RPMI7951 (cell line): ENCODE measurements at regions not wholly inside any gene's neighbourhood (a gene's known extent, or its start where the extent isn't known, plus 50 kb on each side); places are given as distances from the start of the nearest gene placed in this dataset.
A peak's percentile ranks its signal among the peaks of the same experiment; 100 is the strongest.

ENCODE experiments used
- DNase-seq: peaks from one replicate; pipeline ENCODE4 v3.0.0-alpha.2; 2012; ENCODE audit warnings: low read depth

DNA sequence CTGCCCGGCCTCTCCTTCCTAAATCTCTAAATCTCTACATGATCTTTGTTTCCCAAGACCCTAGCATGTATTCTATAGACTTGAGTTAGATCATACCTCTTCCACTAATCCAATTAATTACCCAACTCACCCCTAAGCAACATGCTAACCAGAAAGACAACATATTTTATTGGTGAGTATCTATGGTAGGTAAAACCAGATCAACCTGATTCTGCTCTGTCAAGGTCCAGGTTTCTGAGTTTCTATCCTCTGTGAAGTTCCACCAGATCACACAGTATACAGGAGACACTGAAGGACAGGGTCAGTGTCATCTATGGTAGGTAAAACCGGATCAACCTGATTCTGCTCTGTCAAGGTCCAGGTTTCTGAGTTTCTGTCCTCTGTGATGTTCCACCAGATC lies 363.2 kb upstream of the MARCKS start:
- no peak for DNase-seq

DNA sequence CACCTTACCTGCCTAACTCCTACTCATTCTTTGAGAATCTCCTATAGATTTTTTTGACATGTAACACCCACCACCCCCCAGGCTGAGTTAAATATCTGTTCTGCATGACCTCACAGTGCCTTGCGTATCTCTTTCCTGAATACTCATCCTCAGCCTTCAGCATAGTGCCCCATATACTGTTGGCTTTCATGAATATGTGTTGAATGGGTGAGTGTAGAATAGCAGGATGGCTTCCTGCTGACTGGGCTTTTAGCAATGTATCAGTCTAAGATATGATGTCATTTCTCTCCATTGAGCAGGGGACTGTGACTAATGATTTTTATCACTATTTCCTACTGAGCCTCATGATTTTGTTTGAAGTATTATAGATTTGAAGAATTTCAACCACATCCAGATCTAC lies 361.6 kb upstream of the MARCKS start:
- peak; percentile 42 for DNase-seq

DNA sequence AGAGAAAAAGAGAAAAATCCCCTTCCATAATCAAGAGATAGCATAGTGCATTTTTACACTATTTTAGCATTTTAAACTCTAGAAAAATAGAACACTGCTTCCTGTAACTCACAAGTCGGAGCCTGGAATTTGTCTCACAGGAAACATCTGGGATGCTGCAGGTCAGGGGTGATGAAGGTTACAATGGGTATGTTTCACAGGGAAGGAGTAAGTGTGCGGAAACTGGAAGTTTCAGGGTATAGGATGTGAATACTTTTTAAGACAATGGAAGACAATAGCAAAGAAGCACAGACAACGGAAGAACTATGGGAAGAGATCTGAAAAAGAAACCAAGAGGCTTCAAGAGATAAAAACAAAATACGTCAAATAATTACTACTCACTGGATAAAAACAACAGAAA lies 361.0 kb upstream of the MARCKS start:
- DNase-seq: no peak

DNA sequence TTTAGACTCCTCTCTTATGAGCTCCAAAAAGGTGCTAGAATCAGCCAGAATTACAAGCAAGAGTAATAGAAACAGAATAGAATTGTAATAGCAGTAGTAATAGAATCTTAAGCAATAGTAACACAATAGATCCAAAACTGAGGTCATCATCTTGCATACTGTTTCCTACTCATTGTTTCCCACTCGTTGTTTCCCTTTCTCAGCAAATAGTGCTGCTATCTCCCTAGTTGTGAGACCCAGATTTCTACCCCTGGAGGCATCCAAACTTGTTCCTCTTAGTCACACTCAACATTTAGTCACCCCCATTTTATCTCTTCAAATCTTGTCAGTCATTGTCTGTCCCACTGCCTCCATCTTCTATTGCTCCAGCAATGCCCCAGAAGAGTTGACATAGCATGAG lies 356.9 kb upstream of the MARCKS start:
- DNase-seq: peak; percentile 31

DNA sequence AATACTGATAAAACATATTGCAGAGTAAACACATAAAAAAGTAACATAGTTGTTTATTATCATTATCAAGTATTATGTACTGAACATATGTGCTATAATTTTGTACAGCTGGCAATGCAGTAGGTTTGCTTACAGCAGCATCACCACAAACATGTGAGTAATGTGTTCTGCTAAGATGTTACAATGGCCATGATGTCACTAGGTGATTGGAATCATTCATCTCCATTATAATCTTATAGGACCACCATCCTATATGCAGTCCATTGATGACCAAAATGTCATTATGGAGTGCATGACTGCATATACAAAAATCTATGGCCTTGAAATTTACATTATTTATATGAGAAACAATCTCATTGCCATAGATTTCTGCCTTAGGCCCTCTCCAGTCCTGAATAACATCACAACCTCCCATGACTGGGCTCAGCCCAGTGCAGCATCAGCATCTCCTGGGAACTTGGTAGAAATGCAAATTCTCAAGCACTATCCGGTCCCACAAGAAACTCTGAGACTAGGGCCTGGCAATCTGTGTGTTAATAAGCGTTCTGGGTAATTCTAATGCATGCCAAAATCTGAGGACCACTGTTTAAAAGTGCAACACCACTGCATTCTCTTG lies 352.0 kb upstream of the MARCKS start:
- no peak for DNase-seq

DNA sequence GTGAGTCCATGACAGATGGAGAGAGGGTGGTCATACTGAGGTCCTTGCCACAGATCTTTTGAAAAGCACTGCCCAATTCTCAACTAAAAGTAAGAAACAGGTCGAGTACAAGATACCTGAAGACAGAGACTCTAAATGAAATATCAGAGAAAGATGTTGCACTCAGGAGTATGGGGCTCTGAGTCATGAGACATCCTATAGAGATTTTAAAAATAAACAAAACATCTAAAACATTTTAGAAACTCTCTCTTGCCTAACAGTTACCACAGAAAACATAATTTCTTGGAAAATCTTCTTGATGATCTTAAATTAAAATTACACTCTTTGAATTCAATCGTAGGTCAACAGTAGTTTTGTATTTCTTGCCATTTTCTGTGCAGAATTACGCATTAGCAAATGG lies 348.9 kb upstream of the MARCKS start:
- no peak for DNase-seq

DNA sequence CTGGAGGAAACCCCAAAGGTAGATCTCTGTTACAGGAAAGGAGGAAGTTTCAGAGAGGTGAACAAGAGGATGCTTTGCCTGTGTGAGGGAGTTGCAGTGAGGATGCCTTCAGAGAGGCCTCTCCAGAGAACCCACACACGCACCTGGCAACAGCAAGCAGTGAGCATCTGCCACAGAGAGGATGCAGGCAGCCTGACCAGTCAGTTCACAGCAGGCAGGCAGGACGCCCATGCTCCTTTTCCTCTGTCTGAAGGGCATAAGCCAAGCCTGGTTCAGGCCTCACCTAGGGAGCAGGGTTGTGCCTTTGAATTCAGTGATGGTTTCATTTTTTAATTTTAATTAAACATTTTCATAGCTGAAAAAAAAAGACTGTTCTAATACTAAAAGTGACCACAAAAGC lies 346.0 kb upstream of the MARCKS start:
- DNase-seq: no peak

DNA sequence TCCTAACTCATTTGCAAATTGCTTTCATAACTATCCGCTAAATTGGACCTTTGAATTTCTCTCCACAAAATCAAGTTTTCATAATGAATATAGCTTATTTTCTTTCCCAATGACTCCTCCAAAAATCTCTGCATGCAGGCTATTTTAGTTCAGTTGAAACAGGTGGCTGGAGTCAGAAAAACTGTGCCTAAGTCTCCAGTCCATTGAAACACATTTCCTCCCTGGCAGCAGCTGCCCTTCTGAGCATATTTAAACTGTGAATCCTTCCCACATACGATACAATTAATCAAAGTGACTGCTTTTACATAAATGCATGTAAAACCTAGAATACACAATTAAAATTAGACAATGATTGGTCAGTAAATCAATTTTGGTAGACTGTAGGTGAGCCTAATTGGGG lies 344.6 kb upstream of the MARCKS start:
- no peak for DNase-seq

DNA sequence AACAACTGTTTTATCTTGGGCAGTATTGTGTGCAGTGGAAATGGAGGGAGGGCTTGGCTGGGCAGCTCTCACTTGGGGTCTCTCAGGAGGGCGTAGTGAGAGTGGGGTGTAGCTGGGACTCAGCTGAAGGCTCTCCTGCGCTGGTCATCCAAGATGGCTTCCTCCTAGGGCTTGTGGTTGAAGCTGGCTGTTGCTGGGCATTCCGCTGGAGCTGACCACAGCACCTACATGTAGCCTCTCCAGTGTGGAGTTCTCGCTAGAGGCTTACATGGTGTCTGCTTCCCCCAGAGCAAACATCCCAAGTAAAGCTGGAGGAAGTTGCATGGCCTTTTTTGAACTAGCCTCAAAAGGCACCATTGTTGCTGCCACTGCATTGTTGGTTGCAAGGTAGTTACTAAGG lies 344.1 kb upstream of the MARCKS start:
- no peak for DNase-seq

DNA sequence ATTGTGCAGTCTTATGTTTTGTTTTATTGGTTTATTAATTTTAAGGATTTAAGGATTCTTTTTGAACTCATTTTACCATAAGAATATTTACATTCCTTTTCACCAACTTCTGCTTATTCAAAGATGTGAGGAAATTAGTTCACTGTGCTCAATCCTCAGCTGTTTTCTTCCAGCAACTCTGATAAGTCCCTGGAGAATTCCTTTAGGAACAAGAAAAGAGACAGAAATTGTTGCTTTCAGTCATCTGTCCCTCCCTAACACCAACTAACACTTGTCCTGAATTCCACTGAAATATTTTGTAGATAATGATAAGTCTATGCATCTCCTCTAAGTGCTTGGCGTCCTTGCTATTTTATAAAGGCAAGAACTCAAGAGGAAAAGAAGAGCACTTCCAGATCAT lies 334.8 kb upstream of the MARCKS start:
- DNase-seq: no peak

DNA sequence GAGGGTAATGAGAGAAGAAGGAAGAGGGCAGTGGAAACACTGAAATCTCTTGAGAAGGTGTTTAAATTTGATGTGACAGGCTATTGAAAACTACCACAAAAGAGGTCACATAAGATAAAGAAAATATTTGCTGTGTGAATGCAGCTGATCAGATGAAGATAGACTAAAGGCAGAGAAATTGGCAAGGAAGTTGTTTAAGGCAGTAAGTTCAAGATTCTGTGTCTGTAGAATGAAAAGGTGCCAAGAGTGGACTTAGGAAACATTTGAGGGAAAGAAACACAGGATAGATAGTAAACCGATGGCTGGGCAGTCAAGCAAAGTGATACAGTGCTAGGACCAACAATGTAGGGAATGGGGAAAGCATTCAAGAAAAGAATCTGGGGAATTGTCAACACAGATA lies 332.3 kb upstream of the MARCKS start:
- DNase-seq: no peak

DNA sequence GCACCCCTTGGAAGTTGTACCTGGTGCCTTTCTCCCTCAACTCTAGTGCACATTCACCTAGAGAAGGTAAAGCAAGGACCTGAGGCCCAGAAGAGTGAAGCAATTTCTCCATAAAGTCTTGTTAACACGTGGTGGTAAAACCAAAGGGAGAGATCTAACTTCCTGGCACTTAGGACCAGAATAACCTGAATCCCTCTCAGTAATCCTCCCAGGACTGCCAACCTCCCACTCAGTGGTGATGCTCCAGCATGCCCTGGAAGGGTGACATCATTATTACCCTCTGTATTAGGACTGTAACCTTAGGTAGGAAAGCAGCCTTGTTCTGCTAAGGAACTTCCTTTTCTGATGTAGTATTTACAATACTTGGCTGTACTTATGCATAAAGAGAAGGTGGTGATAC lies 330.6 kb upstream of the MARCKS start:
- no peak for DNase-seq

DNA sequence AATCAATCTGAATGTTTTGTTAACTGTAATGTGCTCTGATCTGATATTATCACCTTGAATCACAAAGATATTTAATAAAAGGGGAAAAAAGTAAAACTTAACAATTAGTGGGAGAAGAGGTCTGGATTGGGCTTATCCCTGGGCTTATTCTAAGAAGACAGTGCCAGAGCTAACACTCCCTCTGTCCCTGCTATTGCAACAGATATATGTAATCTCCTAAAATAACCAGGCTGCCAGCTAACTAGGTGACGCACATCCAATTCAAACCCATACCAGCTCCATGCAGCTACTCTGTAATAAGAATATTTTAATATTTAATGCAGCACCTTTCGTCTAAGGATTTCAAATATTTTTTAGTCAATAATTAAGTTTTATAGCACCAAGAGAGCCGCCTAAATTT lies 330.1 kb upstream of the MARCKS start:
- no peak for DNase-seq

DNA sequence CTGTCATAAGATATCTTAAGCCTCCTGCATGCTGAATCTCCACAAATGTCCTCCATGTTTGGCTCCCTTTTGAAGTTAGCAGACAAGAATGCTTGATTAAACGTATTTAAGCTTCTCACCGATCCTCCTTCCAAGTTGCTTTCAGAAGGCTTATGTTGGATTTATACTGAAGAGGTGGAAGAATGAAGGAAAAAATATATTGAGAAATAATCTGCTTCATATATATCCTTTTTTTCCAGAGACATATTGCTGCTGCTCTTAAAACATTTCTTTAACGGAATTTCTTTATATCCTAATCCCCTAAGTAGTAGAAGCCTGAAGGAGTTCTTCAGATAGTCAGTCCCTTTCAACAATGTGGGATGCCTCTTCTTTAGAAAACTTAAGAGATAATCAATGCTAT lies 329.0 kb upstream of the MARCKS start:
- DNase-seq: no peak

DNA sequence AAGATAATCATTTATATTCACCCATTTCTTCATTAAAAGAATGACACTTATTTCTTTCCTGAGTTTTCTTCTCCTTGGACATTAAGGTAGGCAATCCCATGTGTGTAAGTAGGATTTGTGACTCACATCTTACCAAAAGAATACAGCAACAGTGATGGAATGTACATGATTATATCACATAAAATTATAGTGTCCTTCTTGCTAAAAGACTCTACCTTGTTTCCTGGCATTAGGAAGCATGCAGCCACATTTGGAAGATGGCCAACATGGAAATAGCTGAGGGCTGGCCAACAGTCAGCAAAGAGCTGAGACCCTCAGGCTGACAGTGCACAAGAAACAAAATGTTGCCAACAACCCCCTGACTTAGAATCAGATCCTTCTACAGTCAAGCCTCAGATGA lies 327.9 kb upstream of the MARCKS start:
- DNase-seq: peak; percentile 12

DNA sequence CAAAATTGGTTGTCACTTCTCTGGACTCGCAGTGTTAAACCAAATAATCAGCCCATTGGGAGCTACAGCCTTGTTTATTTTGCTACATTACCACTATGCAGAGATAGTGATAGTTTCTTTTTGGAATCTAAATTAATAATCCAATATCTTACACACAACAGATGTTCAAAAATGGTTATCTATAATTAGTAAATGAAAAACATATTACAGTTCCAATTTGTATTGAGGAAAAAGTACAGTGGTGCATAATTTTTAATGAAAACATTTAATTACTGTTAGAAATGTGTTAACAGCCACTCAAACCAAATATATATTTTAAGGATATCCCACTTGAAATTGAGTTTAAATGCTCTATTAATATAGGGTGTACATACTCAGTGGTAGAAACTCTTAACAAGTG lies 327.3 kb upstream of the MARCKS start:
- no peak for DNase-seq

DNA sequence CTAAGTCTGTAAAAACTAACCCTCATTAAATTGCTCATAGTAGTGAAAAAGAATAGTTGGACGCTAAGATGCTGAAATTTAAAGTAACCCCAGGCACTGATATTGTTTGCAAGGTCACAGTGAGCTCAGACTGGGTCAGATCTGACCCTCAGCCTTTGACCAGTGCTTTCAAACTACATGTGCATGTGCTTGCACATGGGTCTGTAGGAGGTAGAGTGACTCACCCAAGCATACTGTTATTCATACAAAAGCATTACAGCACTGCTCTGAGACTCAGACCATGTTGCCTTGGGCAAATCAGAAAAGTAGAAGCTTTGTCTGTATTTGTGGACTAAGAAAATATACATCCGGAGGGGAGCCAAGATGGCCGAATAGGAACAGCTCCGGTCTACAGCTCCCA lies 326.4 kb upstream of the MARCKS start:
- peak; percentile 88 for DNase-seq

DNA sequence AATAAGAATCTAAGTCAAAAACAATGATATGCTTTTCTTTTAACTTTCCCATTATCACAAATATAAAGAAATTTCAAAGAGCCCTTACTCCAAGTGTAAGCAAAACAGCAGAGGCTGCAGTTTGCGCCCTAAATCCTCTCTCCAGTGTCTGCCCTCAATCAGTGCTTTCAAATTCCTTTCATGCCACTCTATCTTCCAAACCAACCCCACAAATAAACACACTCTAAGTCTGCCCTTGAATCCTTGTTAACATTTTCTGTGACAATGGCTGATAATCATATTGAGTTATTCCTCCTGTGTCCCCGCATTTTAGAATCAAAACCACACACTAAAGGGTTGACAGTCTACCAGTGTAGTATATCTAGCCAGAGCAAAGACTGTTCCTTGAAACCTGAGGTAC lies 317.9 kb upstream of the MARCKS start:
- DNase-seq: no peak

DNA sequence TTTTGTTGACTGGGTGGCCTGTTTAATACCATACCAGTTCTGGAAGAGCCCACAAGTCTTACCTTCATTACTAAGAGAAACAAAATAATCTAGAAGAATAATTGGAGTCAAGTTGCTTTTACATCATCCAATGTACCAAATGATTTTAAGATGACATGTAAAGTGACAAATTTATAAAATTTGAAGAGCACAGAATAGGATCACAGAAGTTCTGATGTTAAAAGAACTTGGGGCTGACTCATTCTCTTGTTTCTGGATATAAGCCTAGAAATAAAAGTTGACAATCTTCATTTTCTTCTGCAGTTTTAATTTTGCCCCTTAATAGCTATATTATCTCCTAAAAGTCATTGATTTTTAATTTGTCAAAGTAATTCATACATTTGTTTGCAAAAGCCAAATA lies 317.5 kb upstream of the MARCKS start:
- DNase-seq: no peak

DNA sequence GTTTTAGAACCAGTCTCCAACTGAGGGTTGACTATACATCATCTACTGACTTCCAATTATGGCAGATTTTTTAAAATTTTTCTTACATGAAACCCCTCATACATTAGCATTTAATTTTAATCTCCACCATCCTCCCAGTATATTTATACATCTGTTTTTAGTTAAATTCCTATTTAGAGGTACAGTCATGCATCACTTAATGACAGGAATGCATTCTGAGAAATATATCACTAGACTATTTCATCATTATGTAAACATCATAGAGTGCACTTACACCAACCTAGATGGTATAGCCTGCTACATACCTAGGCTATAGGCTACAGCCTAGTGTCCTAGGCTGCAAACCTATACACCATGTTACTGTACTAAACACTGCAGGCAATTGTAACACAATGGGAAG lies 316.7 kb upstream of the MARCKS start:
- DNase-seq: peak; percentile 42

DNA sequence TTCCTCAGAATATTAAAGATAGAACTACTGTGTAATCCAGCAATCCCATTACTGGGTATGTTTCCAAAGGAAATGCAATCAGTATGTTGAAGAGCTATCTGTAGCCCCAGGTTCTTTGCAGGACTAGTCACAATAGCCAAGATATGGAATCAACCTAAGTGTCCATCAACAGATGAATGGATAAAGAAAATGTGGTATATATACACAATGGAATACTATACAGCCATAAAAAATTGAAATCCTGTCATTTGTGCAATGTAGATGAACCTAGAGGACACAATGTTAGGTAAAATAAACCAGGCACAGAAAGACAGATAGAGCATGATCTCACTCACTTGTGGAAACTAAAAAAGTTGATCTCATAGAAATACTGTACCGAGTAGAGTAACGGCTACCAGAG lies 306.0 kb upstream of the MARCKS start:
- DNase-seq: no peak

DNA sequence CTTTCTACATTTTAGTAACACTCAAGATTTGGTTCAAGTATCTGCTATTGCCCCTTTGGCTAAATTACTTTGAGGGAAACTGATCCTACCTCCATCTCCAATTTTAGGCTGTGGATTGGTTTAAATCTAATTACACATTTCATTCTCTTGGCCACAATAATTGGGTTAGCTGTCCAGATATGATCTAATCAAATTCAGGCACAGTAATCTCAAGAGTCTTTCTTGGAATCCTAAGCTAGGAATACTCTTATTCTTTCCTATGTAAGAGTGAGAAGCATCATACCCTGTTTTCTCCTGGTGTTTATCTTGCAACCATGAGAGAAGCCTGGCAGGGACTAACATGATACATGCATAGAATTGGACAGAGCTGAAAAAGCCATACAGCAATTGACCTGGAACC lies 300.4 kb upstream of the MARCKS start:
- no peak for DNase-seq

DNA sequence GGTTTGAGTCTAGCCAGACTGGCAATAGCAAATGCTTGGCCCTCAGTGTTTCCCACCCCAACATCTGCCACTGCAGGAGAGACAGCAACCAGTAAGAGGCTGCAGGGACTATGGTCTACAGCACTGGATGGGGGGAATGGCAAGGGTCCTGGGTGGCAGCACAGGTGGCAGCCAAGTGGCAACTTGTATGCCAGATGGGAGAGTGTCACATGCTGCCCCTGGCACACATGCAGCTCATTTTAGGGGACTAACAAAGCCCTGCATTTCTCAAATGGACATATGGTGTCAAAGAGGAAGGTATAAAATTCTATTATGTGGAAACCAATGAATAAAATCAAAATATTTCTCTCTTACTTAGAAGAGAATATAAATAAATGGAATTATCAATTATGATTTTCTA lies 298.7 kb upstream of the MARCKS start:
- no peak for DNase-seq

DNA sequence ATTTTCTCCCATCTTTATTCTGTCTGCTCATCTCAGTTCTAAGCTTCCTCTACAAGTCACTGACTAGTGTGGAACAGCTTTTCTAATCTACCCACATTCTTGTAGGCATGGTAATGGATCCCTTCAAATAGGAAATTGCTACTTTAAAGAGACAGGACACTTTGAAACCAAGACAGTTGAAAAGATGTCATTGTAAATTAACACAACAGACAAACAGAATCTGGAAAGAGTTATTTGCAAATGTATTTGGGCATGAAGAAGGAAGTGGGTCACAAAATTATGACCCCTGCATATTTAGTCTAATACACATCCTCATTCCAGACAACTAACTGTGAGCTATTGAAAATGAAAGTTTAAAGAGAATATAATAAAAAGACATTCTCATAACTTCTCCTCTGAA lies 298.2 kb upstream of the MARCKS start:
- DNase-seq: peak; percentile 66

DNA sequence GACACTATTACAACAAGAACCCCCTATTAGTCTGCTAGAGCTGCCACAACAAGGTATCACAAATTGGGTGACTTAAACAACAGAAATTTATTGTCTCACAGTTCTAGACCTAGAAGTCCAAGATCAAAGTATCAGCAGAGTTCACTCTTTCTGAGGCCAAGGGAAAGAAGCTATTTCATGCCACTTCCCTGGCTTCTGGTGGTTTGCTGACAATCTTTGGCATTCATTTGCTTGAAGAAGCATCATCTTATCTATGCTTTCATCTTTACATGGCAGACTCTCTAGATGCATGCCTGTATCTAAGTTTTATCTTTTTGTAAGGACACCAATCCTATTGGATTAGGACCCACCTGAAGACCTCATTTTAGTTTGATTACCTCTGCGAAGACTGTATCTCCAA lies 296.8 kb upstream of the MARCKS start:
- DNase-seq: peak; percentile 51
